ENCODE measurements at regions not wholly inside any gene's neighbourhood (a gene's known extent, or its start where the extent isn't known, plus 50 kb on each side); places are given as distances from the start of the nearest gene placed in this dataset.

GRCh38 chr6:11370191-11371018 is 137.9 kb upstream of the NEDD9 start:
- H2BK5ac ChIP-seq (ENCODE audit: low read length): no peak overlapping the region
- peaks cover 3% of the 10 kb centered on the region for H3K4me1 ChIP-seq (ENCODE audit: control insufficient read depth, low read depth, low read length)
- no peak overlapping the region for H3K4ac ChIP-seq (ENCODE audit: low read depth, low read length)
- H2AK5ac ChIP-seq (ENCODE audit: low read length): no peak overlapping the region
- H2BK120ac ChIP-seq (ENCODE audit: low read depth, low read length): no peak overlapping the region
- H3K4me3 ChIP-seq (ENCODE audit: low read length): no peak overlapping the region
- DNase-seq: no peak
- no peaks in the 10 kb centered on the region for H3K79me1 ChIP-seq (ENCODE audit: low read length)
- H4K8ac ChIP-seq (ENCODE audit: low read depth, low read length): no peak overlapping the region
- no peak overlapping the region for H3K4me2 ChIP-seq (ENCODE audit: low read length)
- no peak overlapping the region for H3K23ac ChIP-seq (ENCODE audit: low read length)
- no peaks in the 10 kb centered on the region for H3K36me3 ChIP-seq (ENCODE audit: control insufficient read depth, insufficient read depth, low read length)
- WGBS (ENCODE audit: extremely low coverage, insufficient coverage, low lambda C conversion rate): no CpG with 5 or more reads among the region's 24 CpGs
- H3K56ac ChIP-seq (ENCODE audit: low read length): no peak overlapping the region
- H3K27me3 ChIP-seq (ENCODE audit: insufficient read depth, low read length, poor library complexity): no peaks in the 10 kb centered on the region
- no peak overlapping the region for H4K5ac ChIP-seq (ENCODE audit: low read length)
- H3K9ac ChIP-seq (ENCODE audit: low read length): no peak overlapping the region
- no peaks in the 10 kb centered on the region for H3K79me2 ChIP-seq (ENCODE audit: control insufficient read depth, insufficient read depth, low read length)
- no peak overlapping the region for H3K27ac ChIP-seq (ENCODE audit: low read depth, low read length)
- no peak overlapping the region for H3K18ac ChIP-seq (ENCODE audit: low read length)
- H2BK15ac ChIP-seq (replicated peaks; ENCODE audit: low read depth): no peak overlapping the region

GRCh38 chr6:11368760-11369159 is 136.3 kb upstream of the NEDD9 start:
- H3K27me3 ChIP-seq (ENCODE audit: insufficient read depth, low read length, poor library complexity): no peaks in the 10 kb centered on the region
- H3K4me1 ChIP-seq (ENCODE audit: control insufficient read depth, low read depth, low read length): peaks cover 3% of the 10 kb centered on the region
- no peak overlapping the region for H3K18ac ChIP-seq (ENCODE audit: low read length)
- no peak overlapping the region for H3K56ac ChIP-seq (ENCODE audit: low read length)
- no peak overlapping the region for H3K27ac ChIP-seq (ENCODE audit: low read depth, low read length)
- no peaks in the 10 kb centered on the region for H3K36me3 ChIP-seq (ENCODE audit: control insufficient read depth, insufficient read depth, low read length)
- H4K5ac ChIP-seq (ENCODE audit: low read length): no peak overlapping the region
- DNase-seq: no peak
- no peak overlapping the region for H3K4me3 ChIP-seq (ENCODE audit: low read length)
- H3K79me1 ChIP-seq (ENCODE audit: low read length): no peaks in the 10 kb centered on the region
- H2BK120ac ChIP-seq (ENCODE audit: low read depth, low read length): no peak overlapping the region
- no peak overlapping the region for H4K8ac ChIP-seq (ENCODE audit: low read depth, low read length)
- H2BK5ac ChIP-seq (ENCODE audit: low read length): no peak overlapping the region
- no peak overlapping the region for H3K23ac ChIP-seq (ENCODE audit: low read length)
- H2BK15ac ChIP-seq (replicated peaks; ENCODE audit: low read depth): no peak overlapping the region
- H3K9ac ChIP-seq (ENCODE audit: low read length): no peak overlapping the region
- no peak overlapping the region for H2AK5ac ChIP-seq (ENCODE audit: low read length)
- H3K79me2 ChIP-seq (ENCODE audit: control insufficient read depth, insufficient read depth, low read length): no peaks in the 10 kb centered on the region
- no peak overlapping the region for H3K4me2 ChIP-seq (ENCODE audit: low read length)
- no peak overlapping the region for H3K4ac ChIP-seq (ENCODE audit: low read depth, low read length)
- no CpG with 5 or more reads among the region's 1 CpG for WGBS (ENCODE audit: extremely low coverage, insufficient coverage, low lambda C conversion rate)

GRCh38 chr6:11368264-11368663 is 135.8 kb upstream of the NEDD9 start:
- Histone ChIP-seq H3K79me1 (ENCODE audit: low read length) (no peaks in the 10 kb centered on the region), H3K4me3 (ENCODE audit: low read length) (no peak overlapping the region)

DNA sequence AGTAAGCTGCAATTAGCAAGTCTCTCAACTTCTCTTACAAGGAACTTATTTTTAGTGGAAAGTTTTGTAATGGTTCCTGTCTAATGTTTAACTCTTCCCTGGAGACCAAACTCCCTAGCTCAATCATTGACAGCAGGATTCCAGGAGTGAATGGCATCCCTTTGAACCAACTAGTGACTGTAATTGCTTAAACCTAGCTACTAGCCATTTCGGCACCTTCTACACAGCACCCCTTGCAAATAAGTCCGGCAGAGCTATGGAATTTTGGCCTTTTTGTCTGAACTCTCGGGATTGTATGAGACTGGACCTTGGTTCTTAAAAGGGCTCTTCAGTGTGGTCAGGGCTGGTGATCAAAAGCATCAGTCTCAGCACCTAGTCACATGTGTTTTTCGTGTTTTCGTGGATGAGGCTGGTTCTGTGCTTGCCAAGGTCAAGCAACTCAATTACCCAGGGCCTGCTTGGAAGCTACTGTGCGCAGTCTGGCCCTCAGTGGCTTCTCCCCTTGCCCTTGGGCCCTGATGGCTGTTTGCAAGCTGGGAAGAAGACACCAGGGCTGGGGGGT is 135.3 kb upstream of the NEDD9 start:
- no peaks in the 10 kb centered on the region for H3K36me3 ChIP-seq (ENCODE audit: control insufficient read depth, insufficient read depth, low read length)
- H3K4me2 ChIP-seq (ENCODE audit: low read length): no peak overlapping the region
- no peaks in the 10 kb centered on the region for H3K79me1 ChIP-seq (ENCODE audit: low read length)
- DNase-seq: peak; percentile 72
- no peak overlapping the region for H2BK5ac ChIP-seq (ENCODE audit: low read length)
- H3K4me1 ChIP-seq (ENCODE audit: control insufficient read depth, low read depth, low read length): peaks cover 3% of the 10 kb centered on the region
- H2BK15ac ChIP-seq (replicated peaks; ENCODE audit: low read depth): no peak overlapping the region
- H3K9ac ChIP-seq (ENCODE audit: low read length): no peak overlapping the region
- H2AK5ac ChIP-seq (ENCODE audit: low read length): no peak overlapping the region
- H4K5ac ChIP-seq (ENCODE audit: low read length): no peak overlapping the region
- no peak overlapping the region for H3K23ac ChIP-seq (ENCODE audit: low read length)
- no peak overlapping the region for H3K18ac ChIP-seq (ENCODE audit: low read length)
- no peak overlapping the region for H3K4ac ChIP-seq (ENCODE audit: low read depth, low read length)
- H2BK120ac ChIP-seq (ENCODE audit: low read depth, low read length): peak overlapping the region; percentile 78
- no CpG with 5 or more reads among the region's 6 CpGs for WGBS (ENCODE audit: extremely low coverage, insufficient coverage, low lambda C conversion rate)
- no peak overlapping the region for H4K8ac ChIP-seq (ENCODE audit: low read depth, low read length)
- H3K27me3 ChIP-seq (ENCODE audit: insufficient read depth, low read length, poor library complexity): no peaks in the 10 kb centered on the region
- H3K4me3 ChIP-seq (ENCODE audit: low read length): no peak overlapping the region
- H3K79me2 ChIP-seq (ENCODE audit: control insufficient read depth, insufficient read depth, low read length): no peaks in the 10 kb centered on the region
- peak overlapping the region; percentile 68 for H3K27ac ChIP-seq (ENCODE audit: low read depth, low read length)
- peak overlapping the region; percentile 52 for H3K56ac ChIP-seq (ENCODE audit: low read length)

More at GRCh38 chr6:11368264-11368663, 135.8 kb upstream of the NEDD9 start:
- no peak overlapping the region for H2BK5ac ChIP-seq (ENCODE audit: low read length)
- no peak overlapping the region for H3K27ac ChIP-seq (ENCODE audit: low read depth, low read length)
- H4K5ac ChIP-seq (ENCODE audit: low read length): no peak overlapping the region
- H3K56ac ChIP-seq (ENCODE audit: low read length): no peak overlapping the region
- H3K27me3 ChIP-seq (ENCODE audit: insufficient read depth, low read length, poor library complexity): no peaks in the 10 kb centered on the region
- WGBS (ENCODE audit: extremely low coverage, insufficient coverage, low lambda C conversion rate): no CpG with 5 or more reads among the region's 5 CpGs
- no peak overlapping the region for H3K9ac ChIP-seq (ENCODE audit: low read length)
- H3K4me2 ChIP-seq (ENCODE audit: low read length): no peak overlapping the region
- peaks cover 3% of the 10 kb centered on the region for H3K4me1 ChIP-seq (ENCODE audit: control insufficient read depth, low read depth, low read length)
- H2AK5ac ChIP-seq (ENCODE audit: low read length): no peak overlapping the region
- no peaks in the 10 kb centered on the region for H3K36me3 ChIP-seq (ENCODE audit: control insufficient read depth, insufficient read depth, low read length)
- H3K79me2 ChIP-seq (ENCODE audit: control insufficient read depth, insufficient read depth, low read length): no peaks in the 10 kb centered on the region
- no peak overlapping the region for H3K18ac ChIP-seq (ENCODE audit: low read length)
- H3K4ac ChIP-seq (ENCODE audit: low read depth, low read length): no peak overlapping the region
- H4K8ac ChIP-seq (ENCODE audit: low read depth, low read length): no peak overlapping the region
- no peak overlapping the region for H3K23ac ChIP-seq (ENCODE audit: low read length)
- H2BK120ac ChIP-seq (ENCODE audit: low read depth, low read length): no peak overlapping the region
- DNase-seq: no peak
- H2BK15ac ChIP-seq (replicated peaks; ENCODE audit: low read depth): no peak overlapping the region

DNA sequence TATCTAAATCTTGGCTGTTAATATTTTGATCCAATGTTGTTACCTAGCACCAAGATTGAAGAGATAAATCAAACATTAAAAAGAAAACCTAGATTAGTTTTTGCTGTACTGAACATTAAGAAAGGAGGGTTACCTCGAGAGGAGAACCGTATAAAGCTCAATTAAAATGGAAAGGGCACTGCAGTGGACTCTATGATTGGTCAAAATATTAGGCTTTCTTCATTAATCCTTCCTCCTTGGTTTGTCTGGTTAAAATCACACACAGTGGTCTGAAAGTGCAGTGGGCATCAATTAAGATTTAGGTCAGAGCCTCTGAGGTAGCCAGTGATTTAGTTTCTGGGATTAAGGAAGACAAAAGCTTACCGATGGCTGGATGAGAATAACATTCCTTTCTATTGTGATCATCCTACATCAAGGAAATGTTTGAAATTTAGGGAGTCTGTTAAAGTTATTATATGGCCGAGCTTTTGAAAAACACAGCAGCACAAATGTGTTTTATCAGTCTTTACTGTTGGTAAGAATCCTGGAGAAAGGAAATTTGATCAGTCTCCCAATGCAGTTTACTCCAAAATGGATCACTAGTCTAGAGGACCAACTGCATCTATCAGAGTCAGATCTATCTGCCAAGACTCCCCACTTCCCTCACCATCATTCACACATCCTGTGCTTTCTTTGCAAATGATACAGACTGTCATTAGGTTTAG is 134.6 kb upstream of the NEDD9 start:
- Histone ChIP-seq H3K4me2 (ENCODE audit: low read length) (no peak overlapping the region), H2BK15ac (replicated peaks; ENCODE audit: low read depth) (no peak overlapping the region), H3K4ac (ENCODE audit: low read depth, low read length) (no peak overlapping the region), H3K56ac (ENCODE audit: low read length) (no peak overlapping the region), H2BK5ac (ENCODE audit: low read length) (no peak overlapping the region), H3K23ac (ENCODE audit: low read length) (no peak overlapping the region), H3K4me3 (ENCODE audit: low read length) (no peak overlapping the region), H3K27me3 (ENCODE audit: insufficient read depth, low read length, poor library complexity) (no peaks in the 10 kb centered on the region), H4K8ac (ENCODE audit: low read depth, low read length) (no peak overlapping the region), H3K9ac (ENCODE audit: low read length) (no peak overlapping the region), H3K27ac (ENCODE audit: low read depth, low read length) (no peak overlapping the region), H4K5ac (ENCODE audit: low read length) (no peak overlapping the region), H3K79me2 (ENCODE audit: control insufficient read depth, insufficient read depth, low read length) (no peaks in the 10 kb centered on the region), H3K4me1 (ENCODE audit: control insufficient read depth, low read depth, low read length) (peaks cover 3% of the 10 kb centered on the region), H3K18ac (ENCODE audit: low read length) (no peak overlapping the region), H3K36me3 (ENCODE audit: control insufficient read depth, insufficient read depth, low read length) (no peaks in the 10 kb centered on the region), H3K79me1 (ENCODE audit: low read length) (no peaks in the 10 kb centered on the region), H2BK120ac (ENCODE audit: low read depth, low read length) (no peak overlapping the region), H2AK5ac (ENCODE audit: low read length) (no peak overlapping the region)
- no CpG with 5 or more reads among the region's 4 CpGs for WGBS (ENCODE audit: extremely low coverage, insufficient coverage, low lambda C conversion rate)
- peak; percentile 60 for DNase-seq

Measured in mesendoderm (in vitro differentiated cells).